CD4-positive, alpha-beta T cell treated with Interleukin-4 for 4 hours (primary cell): ENCODE measurements at regions not wholly inside any gene's neighbourhood (a gene's known extent, or its start where the extent isn't known, plus 50 kb on each side); places are given as distances from the start of the nearest gene placed in this dataset.
"Not testable (repeated sequence)": the region's sequence is repeated elsewhere in the genome, so short reads cannot be mapped to it uniquely, and the experiment has no call there.

Experiments
- DNase-seq: peaks from one replicate; pipeline ENCODE4 v3.0.0-alpha.2; 2020

DNA sequence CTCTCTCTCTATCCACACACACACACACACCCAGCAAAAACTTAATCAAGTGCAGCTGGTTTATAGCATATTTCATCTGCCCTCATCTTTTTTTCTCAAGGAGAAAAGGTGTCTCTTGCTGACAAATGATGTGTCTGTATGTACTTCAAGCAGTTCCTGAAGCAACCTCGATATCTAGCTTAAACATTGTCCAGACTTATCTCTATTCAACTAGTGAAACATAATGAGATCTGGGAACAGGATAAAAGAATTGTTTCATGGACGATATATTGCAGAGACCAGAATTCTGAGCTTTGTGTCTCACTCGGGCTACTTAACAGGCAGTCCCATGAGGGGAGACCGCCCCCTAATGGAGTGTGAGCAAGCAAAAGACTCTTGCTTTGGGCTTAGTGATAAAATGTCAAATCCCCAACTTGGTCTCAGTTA, 929.2 kb upstream of the SOX11 start:
- DNase-seq = no peak

DNA sequence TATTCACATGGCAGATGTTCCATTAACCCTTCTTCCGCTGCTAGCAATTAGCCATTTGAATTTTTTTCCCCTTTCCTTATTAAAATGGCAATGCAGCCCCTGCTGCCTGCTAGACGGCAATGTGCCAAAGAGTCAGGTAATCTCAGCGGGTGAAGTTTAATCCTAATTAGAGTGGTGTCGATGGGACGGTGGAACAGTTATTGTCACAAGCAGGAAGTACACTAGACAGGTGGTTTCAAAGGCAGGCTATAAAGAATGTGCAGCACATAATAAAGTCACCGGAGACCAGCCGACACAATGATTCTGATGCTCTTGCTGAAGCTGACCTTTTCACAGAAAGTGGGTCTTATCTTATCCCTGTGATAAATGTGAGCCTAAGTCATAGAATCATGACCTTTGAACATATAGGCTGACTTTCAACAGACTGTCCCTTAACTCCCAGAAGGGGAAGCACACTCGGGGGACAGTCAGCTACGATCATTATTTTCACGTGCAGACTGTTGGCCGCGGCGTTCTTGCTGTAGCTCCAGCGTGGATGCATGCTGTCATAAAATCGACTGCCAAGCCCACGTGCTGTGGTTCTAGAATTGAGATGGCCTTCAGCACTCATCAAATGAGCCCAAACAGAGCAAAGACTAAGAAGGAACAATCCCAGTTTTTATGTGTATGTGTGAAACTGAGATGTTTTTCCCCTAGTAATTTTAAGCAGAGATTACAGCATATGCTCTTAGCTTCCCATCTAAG, 926.2 kb upstream of the SOX11 start:
- no peak for DNase-seq

DNA sequence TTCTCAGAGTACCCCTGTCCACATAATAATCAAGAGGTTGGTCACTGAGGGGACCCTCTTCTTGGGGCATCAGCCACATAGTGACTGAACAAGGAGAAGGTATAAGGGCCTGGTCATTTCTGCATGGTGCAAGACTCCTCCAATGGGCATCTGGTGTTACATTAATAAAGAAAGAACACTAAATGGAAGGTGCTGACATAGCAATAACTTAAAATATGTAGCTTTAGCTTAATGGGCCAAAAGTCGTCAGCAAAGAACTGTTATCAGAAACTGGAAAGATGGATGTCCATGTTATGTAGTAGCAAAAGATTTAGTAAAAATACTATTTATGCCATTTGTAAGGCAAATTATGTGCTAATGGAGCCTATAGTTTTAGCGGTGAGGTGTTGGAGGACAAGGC, 916.5 kb upstream of the SOX11 start:
- DNase-seq = no peak

DNA sequence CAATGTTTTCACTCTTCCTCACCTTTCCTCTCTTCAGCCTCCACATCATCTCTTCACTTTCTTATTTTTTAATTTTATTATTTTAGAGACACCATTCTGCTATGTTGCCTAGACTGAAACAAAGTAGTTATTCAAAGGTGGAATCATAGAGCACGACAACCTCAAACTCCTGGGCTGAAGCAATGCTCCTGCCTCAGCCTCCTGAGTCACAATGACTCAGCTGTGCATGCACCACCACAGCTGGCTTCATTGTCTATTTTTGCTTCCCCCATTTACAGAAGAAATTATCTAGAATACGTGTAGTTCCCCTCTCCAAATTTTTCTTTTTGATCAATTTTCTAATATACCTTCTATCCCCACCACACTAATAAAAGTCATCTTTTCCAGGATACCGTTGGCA, 911.5 kb upstream of the SOX11 start:
- no peak for DNase-seq

DNA sequence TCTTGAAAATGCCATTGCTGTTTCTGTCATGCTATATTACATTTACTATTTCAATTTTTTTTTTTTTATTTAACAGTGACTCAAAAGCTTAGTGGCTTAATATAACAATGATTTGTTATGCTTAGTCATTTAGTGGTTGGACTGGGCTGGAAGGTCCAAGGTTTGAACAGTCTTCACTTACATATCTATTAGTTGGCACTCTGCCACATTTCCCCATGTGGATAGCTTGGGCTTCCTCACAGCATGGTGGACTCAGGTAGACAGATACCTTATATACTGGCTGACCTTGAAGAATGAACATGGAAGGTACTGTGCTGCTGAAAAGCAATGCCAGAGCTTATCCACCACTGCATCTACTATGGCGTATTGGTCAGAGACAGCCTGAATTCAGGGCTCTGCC, 909.5 kb upstream of the SOX11 start:
- no peak for DNase-seq

DNA sequence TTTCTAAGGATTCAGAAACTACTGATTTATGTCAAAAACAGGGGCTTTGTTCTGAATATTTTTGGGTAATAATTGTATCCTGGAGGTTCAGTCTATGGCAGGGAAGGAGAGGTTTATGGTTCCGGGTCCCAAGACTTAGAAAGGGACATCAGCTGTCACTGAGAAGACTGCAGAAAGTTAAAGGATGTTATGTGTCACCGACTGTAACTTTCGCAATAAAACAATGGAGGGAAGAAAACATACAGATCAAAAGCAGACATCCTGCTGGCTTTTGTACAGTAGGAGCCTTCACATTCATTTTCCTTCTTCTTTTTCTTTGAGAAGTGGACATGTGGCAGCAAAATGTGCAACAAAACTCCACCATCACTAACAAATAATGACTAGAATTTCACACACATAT, 900.7 kb upstream of the SOX11 start:
- no peak for DNase-seq

DNA sequence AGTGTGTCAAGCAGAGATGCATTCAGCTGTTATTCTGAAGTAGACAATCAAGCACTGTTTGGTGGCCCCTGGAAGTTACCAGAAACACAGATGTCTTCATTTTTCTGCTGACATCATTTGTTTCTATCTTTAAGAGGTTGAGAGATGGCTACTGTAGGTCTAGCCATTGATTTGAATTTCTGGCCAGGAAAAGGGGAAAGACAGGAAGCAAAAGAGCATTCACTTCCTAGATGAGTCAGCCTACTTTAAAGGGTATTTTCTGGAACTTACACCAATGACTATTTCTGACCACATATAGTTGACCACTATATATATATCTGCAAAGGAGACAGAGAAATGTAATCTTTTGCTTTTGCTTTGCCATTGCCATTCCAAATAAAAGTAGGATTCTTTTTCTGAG, 900.1 kb upstream of the SOX11 start:
- DNase-seq = no peak

DNA sequence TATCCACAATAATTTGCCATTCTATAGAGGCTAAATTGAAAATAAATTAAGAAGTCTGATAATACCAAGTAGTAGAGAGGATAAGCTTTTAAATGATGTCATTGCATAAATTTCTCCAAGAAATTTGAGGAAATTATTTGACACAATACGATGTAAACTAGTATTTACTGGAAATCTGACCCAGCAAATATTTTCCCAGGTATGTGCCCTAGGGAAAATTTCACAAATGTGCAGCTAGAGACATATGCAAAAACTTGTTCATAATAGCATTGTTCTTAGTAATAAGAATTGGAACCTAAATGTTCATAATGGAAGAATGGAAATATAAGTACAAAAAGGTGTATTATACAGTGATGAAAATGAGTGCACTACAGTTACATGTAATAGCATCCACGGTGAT, 888.8 kb upstream of the SOX11 start:
- DNase-seq = no peak

DNA sequence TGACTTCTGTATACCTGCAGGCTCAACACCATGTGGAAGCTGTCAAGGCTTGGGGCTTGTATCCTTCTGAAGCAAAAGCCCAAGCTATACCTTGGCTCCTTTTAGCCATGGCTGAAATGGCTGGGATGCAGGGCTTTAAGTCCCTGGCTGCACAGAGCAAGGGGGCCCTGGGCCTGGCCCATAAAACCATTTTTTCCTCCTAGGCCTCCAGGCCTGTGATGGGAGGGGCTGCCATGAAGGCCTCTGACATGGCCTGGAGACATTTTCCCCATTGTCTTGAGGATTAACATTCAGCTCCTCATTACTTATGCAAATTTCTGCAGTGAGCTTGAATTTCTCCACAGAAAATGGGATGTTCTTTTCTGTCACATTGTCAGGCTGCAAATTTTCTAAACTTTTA, 878.0 kb upstream of the SOX11 start:
- DNase-seq = not testable (repeated sequence)

DNA sequence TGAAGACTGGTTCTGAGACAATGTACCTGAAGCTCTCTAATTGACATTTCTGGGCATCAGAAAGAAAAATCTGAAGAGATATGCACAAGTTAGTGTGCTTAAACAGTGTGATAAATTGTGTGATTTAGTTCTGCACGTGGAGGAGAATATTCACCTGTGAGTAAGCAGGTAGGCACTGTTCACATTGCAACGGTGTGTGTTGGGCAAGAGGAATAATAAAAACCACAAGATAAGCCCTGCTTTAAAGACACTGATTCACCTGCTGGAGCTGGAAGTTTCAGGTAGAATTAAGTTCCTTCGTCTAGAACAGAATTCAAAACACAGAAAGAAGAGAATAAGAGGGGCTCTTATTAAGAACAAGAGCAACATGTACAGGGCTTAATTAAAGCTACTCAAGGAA, 864.3 kb upstream of the SOX11 start:
- DNase-seq = no peak

DNA sequence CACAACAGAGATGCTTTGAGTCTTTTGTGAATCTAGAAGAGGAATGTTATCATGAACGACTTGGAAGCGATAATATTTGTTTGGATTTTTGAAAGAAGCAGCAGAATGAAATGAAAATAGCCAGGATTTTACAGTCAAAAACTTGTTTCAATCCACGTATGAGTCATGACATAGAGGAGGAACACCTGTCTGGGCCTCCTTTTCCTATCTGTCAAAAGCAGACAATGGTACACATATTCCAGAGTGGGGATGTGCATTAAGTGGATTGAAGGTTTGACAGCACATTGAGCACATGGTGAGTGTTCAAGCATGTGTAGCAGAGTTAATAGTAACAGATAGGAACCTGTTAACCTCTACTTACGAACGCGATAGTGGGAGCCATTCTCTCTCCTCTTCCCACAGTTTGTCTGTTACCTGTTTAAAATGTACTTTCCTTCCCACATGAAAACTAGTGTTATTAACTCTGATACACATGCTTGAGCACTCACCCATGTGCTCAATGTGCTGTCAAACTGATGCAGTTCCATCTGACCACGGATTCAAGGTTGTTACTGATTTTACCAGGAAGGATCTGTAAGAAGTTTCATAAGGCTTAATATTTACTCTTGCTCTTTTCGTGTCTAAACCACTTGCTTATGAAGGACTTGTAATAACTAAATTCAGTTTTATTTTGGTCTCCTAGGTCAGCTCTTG, 863.4 kb upstream of the SOX11 start:
- DNase-seq = no peak

DNA sequence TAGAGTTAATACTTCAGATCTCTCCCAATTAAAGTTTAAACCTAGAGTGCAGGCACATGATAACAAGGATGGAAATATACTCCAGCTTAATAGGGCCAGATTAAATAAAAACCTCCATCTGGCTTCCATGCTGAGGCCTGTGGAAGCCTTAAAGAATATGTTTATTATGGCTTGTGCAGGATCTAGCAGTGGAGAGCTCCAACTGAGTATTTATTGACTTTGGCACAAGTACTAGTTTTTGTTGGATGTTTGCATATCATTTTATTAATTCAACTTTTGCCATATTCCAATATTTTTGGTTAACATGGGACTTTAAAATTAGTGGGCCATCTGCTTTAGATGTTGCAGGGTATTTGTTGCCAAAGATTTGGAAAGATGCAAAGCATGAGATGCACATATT, 860.4 kb upstream of the SOX11 start:
- no peak for DNase-seq

DNA sequence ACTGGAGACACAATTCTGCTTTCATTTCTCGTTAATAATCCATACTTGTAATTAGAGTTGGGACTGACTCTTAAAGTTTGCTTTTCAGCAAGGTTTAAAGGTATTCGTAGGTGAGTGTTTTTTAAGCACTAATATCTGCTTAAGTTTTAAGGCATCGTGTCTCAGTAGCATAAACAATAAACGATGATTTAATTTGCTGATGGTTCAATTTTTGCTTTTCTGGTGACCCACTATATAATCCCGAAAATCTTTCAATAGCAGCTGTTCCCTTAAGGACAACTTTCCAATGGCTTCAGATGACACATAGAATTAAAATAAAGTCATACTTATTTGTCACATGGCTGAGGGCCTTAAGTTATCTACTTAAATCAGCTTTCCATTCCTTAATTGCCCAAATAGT, 859.5 kb upstream of the SOX11 start:
- no peak for DNase-seq

DNA sequence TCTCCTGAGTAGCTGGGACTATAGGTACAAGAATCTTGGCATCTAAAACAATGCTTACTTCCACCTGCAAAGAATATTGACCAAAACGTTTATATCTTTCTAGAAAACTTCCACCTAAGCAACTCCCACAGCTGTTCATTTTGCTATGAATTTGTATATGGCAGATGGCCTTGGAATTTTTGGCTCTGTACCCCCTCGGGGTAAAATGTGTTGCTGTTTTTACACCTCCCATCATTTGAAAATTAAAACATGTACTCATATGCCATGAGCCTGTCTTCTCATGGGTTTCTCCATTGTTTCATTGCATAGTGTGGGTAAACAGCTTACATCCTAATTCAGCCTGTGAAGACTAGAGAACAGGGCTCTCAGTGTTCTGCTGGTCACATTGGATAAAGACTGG, 853.6 kb upstream of the SOX11 start:
- no peak for DNase-seq

DNA sequence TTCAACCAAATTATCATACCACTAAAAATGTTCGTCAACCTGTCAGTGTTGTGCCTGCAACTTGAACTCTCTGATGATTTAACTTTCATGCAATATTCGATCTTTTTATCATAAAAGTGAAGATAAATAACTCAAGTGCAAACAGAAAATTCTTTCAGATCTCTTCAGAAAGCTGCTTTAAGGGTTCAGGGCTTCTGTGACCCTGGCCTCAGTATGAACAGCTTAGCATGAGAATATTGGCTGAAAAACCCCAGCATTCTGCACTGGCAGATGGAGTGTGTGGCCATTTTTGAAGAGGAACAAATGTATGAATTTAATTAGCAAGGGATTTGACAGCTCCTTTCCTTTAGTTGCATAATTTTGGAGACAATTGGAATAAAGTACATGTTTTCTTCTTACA, 851.4 kb upstream of the SOX11 start:
- DNase-seq = no peak

DNA sequence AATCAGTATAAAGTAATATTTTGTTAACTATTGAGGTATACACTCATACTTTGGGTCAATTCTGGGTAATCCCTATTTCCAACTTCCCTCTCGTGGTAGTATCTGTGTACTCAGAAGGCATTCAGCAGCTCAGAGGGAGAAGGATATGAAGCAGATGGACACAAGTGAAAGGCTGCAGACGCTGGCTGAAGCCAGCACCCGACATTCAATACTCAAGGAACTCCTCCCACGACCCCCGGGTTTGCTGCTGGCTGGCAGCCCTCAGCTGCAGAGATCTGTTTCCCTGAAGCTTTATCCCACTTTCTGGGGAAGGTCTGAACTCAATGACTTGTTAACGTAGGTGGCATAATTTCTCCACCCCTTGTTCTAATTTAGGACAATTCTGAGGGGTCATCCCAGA, 847.3 kb upstream of the SOX11 start:
- DNase-seq = no peak

DNA sequence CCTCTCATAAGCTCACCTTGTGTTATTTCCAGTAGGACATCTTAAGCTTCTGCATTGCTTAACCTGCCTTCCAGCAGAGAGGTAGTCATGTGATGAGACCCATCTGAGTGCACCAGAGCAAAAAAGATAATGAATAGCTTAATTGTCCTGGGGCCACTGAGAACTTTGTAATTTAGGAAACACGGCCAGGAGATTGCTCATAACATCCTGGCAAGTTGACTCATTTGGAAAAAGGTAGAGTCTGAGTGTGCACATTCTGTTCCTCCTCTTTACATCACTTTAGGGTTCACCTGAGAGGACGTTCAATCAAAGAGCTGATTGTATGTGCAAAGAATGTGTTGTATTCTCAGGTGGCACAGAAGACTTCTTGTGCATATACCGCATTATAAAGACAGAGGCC, 830.2 kb upstream of the SOX11 start:
- DNase-seq = no peak

DNA sequence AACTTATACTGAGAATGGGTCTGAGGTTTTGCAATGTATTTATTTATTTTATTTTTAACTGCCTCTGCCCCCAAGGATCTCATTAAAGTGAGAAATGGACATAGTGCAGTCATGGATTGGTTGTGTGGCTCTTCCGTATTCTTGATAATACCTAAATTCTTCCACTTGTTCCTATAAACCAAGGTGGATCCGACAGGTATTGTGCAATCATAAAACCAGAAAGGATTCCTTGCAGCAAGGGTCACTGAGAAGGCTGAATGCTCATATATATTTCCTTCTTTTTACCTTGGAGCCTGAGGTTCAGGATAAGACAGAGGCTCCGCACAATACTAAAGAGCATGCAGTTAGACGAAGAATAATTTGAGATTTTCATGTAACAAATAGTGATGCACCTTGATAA, 826.0 kb upstream of the SOX11 start:
- DNase-seq = no peak

DNA sequence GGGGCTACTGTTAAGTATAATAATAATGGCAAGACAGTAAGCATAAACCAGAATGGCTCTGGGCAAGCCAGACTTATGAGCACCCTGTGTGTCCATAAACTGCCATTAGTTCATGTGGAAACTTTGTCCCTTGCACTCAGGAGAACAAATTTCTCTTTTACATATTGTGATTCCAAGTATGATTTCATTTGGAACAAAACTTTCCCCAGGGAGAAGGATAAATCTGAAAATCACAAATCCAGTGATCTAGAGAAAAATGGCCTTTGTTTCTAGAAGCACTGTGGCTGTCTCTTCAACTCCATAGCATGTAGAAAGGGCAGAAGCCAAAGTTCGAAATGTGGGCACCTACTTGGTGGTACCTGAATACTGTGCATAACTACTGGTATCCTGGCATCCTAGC, 823.7 kb upstream of the SOX11 start:
- no peak for DNase-seq

DNA sequence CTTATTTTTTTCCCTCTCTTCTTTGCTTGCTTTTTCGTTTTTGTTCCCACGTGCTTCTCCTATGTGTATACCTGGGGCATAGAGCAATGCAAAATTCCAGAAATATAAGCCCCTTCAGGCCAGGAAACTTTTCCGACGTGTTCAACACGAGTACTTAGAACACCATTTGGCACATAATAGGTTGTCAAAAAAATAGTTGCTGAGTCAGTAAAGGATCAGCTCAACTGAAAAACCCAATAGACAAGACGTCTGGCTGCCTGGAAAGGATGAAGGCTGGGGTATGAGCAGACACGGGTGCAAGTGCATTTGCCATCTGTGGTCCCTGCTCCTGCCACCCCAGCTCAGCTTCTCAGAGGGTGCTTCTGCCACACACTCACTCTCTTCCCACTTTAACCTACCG, 823.0 kb upstream of the SOX11 start:
- no peak for DNase-seq

DNA sequence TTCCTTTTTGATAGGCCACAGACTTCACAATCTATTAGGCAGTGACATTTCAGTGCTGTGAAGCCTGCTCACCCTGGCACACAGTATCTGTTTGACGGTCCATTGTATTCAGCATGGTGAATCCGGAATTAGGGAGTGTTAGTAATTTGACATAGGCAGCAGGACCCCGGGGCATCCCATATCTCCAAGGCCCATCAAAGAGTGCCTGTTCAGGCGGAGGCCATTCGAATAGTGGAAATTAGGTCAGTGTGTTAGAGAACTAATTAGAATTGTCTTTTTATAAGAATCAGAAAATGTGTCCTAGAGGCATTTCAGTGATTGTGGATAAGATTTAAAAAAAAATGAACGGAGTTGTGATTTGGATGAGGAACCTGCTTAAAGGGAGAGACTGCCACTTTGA, 818.8 kb upstream of the SOX11 start:
- DNase-seq = no peak

DNA sequence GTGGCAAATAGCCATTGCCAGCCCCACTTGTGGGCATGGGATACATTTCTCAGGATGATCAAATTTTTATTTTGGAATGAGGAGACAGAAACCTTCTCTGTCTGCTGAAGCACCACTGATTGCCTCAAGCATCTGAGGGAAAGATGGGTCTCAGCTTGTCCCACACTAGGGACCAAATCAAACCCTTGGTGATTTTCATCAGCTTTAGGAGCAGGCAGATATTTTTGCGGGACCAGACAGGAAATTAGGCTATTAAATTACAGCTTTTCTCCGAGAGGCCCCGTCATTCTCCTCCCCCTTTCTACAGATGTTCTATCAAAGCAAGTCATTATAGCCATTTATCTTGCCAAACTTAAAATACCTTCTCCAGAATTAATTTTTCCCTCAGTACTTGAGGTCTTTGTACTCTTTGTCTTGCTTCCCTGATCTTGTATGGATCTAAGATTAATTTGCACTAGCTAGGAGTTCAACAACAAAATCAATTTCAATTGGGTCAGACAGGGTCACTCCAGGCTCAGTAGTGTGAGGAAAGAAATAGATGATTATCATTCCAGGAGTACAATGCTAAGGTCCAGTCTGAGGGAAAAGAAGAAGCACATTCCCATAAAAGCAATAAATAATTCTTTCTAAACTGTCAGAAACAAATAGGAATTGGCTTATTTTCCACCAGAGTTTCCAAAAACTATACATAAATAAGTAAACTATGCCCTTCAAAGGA, 818.1 kb upstream of the SOX11 start:
- no peak for DNase-seq

DNA sequence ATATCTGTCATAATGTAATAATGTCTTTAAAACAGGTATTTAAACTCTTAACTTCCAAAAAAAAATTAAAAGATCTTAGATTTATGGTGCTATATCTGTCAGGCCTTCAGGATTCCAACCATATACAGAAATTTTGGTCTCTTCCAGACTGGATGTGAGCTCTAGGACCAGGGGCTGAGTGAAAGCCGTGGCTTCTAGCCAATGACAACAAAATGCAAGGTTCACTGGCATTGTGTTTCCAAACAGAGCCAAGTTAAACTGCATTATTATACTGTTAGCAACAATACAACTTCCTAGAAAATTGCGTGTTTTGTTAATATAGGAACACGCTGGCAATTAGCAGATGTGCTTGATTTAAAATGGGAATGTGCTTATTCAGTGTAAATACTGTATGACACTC, 809.8 kb upstream of the SOX11 start:
- no peak for DNase-seq

DNA sequence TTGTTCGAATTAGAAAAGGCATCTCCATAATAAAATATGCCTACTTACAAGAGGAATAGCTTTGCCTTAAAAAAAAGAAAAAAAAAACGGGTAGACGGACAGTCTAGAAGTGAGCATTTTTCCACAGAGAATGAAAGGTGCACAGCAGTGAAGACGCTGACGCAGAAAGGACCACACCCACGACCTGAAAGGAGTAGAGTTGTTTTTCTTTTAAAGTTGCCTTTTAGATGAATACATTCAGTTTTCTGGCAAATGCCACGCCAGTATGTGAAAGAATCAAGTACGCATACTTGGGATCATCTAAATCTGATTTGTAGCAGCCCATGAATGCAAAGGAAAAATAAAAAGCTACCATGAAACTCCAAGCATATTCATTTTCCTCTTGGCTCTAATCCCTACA, 809.2 kb upstream of the SOX11 start:
- DNase-seq = no peak
